ENCODE measurements at regions not wholly inside any gene's neighbourhood (a gene's known extent, or its start where the extent isn't known, plus 50 kb on each side); places are given as distances from the start of the nearest gene placed in this dataset.

GRCh38 chr16:65831903-65832666 lies 534.4 kb upstream of the CDH5 start:
- no peak overlapping the region for H3K4me3 ChIP-seq (ENCODE audit: low read depth, low read length)
- TF ChIP-seq CTCF (conservative IDR thresholded peaks at IDR 0.05; ENCODE audit: low read depth, low read length), result no peak
- DNase-seq (ENCODE audit: low read depth), result no peak

- no peak for TF ChIP-seq CTCF (conservative IDR thresholded peaks at IDR 0.05; ENCODE audit: low read depth, low read length)
- no peak overlapping the region for H3K4me3 ChIP-seq (ENCODE audit: low read depth, low read length)
- DNase-seq (ENCODE audit: low read depth), result no peak
Observed at GRCh38 chr16:65829076-65829475, 537.4 kb upstream of the CDH5 start.

GRCh38 chr16:65828296-65828695 lies 538.2 kb upstream of the CDH5 start:
- no peak for TF ChIP-seq CTCF (conservative IDR thresholded peaks at IDR 0.05; ENCODE audit: low read depth, low read length)
- no peak overlapping the region for H3K4me3 ChIP-seq (ENCODE audit: low read depth, low read length)
- DNase-seq (ENCODE audit: low read depth), result no peak

- H3K4me3 ChIP-seq (ENCODE audit: low read depth, low read length), result no peak overlapping the region
- DNase-seq (ENCODE audit: low read depth), result no peak
- no peak for TF ChIP-seq CTCF (conservative IDR thresholded peaks at IDR 0.05; ENCODE audit: low read depth, low read length)
Observed at GRCh38 chr16:65827231-65827630, 539.3 kb upstream of the CDH5 start.

GRCh38 chr16:65825191-65825856 lies 541.2 kb upstream of the CDH5 start:
- no peak for DNase-seq (ENCODE audit: low read depth)
- no peak overlapping the region for H3K4me3 ChIP-seq (ENCODE audit: low read depth, low read length)
- no peak for TF ChIP-seq CTCF (conservative IDR thresholded peaks at IDR 0.05; ENCODE audit: low read depth, low read length)

- no peak for DNase-seq (ENCODE audit: low read depth)
- TF ChIP-seq CTCF (conservative IDR thresholded peaks at IDR 0.05; ENCODE audit: low read depth, low read length), result no peak
Observed at GRCh38 chr16:65822148-65822547, 544.3 kb upstream of the CDH5 start.

More at GRCh38 chr16:65822148-65822547, 544.3 kb upstream of the CDH5 start:
- no peak overlapping the region for H3K4me3 ChIP-seq (ENCODE audit: low read depth, low read length)
